OCI-LY7 (cell line): ENCODE measurements at regions not wholly inside any gene's neighbourhood (a gene's known extent, or its start where the extent isn't known, plus 50 kb on each side); places are given as distances from the start of the nearest gene placed in this dataset.

Source experiments
- EZH2phosphoT487 ChIP-seq: fragments of 200-600 bp; sonication (generic); IDR thresholded peaks from 2 replicates; pipeline ENCODE4 v1.6.1; 2018; ENCODE audit warnings: low read depth, borderline replicate concordance, mild to moderate bottlenecking, mixed run types, antibody characterized with exemption, low read length, moderate library complexity, mixed read lengths
- TF ChIP-seq, protein P1 (sequence below): fragments of 200-600 bp; sonication (generic); conservative IDR thresholded peaks from 2 replicates; pipeline ENCODE4 v1.5.1; 2014; ENCODE audit warnings: mild to moderate bottlenecking, antibody characterized with exemption, low read length, moderate library complexity, mixed read lengths

DNA sequence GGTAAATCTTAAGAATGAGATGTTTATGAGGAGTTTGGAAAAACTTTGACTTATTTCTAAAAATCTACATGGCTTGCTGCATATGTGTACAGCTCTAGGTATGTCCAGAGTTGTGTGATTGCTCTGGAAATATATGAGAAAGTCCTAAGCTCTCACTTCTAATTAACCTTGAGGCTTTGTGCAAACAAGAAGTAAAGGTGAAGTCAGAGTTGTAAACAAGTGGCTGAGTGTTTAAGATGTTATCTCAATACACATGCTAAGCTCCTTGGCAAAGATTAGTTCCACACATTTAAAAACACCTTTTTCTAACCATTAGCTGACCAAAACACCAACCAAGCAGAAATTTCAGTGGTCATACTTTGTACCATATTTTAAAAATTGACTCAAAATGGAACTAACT is 684.2 kb downstream of the HTR1B start:
- TF ChIP-seq, protein P1, sequence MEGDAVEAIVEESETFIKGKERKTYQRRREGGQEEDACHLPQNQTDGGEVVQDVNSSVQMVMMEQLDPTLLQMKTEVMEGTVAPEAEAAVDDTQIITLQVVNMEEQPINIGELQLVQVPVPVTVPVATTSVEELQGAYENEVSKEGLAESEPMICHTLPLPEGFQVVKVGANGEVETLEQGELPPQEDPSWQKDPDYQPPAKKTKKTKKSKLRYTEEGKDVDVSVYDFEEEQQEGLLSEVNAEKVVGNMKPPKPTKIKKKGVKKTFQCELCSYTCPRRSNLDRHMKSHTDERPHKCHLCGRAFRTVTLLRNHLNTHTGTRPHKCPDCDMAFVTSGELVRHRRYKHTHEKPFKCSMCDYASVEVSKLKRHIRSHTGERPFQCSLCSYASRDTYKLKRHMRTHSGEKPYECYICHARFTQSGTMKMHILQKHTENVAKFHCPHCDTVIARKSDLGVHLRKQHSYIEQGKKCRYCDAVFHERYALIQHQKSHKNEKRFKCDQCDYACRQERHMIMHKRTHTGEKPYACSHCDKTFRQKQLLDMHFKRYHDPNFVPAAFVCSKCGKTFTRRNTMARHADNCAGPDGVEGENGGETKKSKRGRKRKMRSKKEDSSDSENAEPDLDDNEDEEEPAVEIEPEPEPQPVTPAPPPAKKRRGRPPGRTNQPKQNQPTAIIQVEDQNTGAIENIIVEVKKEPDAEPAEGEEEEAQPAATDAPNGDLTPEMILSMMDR, result no peak
- TF ChIP-seq EZH2phosphoT487, result no peak
